ENCODE measurements at regions not wholly inside any gene's neighbourhood (a gene's known extent, or its start where the extent isn't known, plus 50 kb on each side); places are given as distances from the start of the nearest gene placed in this dataset.

GRCh38 chr14:61636291-61636690, 59.0 kb upstream of the HIF1A start:
- TF ChIP-seq, protein P1, sequence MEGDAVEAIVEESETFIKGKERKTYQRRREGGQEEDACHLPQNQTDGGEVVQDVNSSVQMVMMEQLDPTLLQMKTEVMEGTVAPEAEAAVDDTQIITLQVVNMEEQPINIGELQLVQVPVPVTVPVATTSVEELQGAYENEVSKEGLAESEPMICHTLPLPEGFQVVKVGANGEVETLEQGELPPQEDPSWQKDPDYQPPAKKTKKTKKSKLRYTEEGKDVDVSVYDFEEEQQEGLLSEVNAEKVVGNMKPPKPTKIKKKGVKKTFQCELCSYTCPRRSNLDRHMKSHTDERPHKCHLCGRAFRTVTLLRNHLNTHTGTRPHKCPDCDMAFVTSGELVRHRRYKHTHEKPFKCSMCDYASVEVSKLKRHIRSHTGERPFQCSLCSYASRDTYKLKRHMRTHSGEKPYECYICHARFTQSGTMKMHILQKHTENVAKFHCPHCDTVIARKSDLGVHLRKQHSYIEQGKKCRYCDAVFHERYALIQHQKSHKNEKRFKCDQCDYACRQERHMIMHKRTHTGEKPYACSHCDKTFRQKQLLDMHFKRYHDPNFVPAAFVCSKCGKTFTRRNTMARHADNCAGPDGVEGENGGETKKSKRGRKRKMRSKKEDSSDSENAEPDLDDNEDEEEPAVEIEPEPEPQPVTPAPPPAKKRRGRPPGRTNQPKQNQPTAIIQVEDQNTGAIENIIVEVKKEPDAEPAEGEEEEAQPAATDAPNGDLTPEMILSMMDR (IDR thresholded peaks at IDR 0.05) = no peak
- no peak for TF ChIP-seq POLR2A (IDR thresholded peaks at IDR 0.05)
